ENCODE measurements at regions not wholly inside any gene's neighbourhood (a gene's known extent, or its start where the extent isn't known, plus 50 kb on each side); places are given as distances from the start of the nearest gene placed in this dataset.

GRCh38 chr9:80448996-80449395 is 877.2 kb downstream of the TLE4 start:
- no peak for DNase-seq (ENCODE audit: low read depth)

- no peak for DNase-seq (ENCODE audit: low read depth)
Observed at GRCh38 chr9:80447876-80448275, 876.1 kb downstream of the TLE4 start.

- no peak for DNase-seq (ENCODE audit: low read depth)
Observed at GRCh38 chr9:80440724-80441123, 869.0 kb downstream of the TLE4 start.

GRCh38 chr9:80437825-80438224 is 866.1 kb downstream of the TLE4 start:
- DNase-seq (ENCODE audit: low read depth): no peak

GRCh38 chr9:80437091-80437640 is 865.4 kb downstream of the TLE4 start:
- no peak for DNase-seq (ENCODE audit: low read depth)

GRCh38 chr9:80435591-80435990 is 863.8 kb downstream of the TLE4 start:
- no peak for DNase-seq (ENCODE audit: low read depth)

GRCh38 chr9:80426992-80427391 is 855.2 kb downstream of the TLE4 start:
- DNase-seq (ENCODE audit: low read depth): no peak

- DNase-seq (ENCODE audit: low read depth): no peak
Observed at GRCh38 chr9:80417211-80417773, 845.5 kb downstream of the TLE4 start.

- no peak for DNase-seq (ENCODE audit: low read depth)
Observed at GRCh38 chr9:80410106-80410505, 838.3 kb downstream of the TLE4 start.

- no peak for DNase-seq (ENCODE audit: low read depth)
Observed at GRCh38 chr9:80407220-80407619, 835.5 kb downstream of the TLE4 start.

GRCh38 chr9:80401243-80401642 is 829.5 kb downstream of the TLE4 start:
- no peak for DNase-seq (ENCODE audit: low read depth)

GRCh38 chr9:80400624-80401230 is 829.0 kb downstream of the TLE4 start:
- no peak for DNase-seq (ENCODE audit: low read depth)

GRCh38 chr9:80399606-80400005 is 827.8 kb downstream of the TLE4 start:
- DNase-seq (ENCODE audit: low read depth): no peak

- DNase-seq (ENCODE audit: low read depth): no peak
Observed at GRCh38 chr9:80387828-80388227, 816.1 kb downstream of the TLE4 start.

GRCh38 chr9:80385246-80385645 is 813.5 kb downstream of the TLE4 start:
- DNase-seq (ENCODE audit: low read depth): no peak

- DNase-seq (ENCODE audit: low read depth): no peak
Observed at GRCh38 chr9:80383331-80383730, 811.6 kb downstream of the TLE4 start.

- DNase-seq (ENCODE audit: low read depth): no peak
Observed at GRCh38 chr9:80382211-80382891, 810.6 kb downstream of the TLE4 start.

- no peak for DNase-seq (ENCODE audit: low read depth)
Observed at GRCh38 chr9:80380301-80380700, 808.5 kb downstream of the TLE4 start.

- DNase-seq (ENCODE audit: low read depth): no peak
Observed at GRCh38 chr9:80378669-80379293, 807.0 kb downstream of the TLE4 start.

- no peak for DNase-seq (ENCODE audit: low read depth)
Observed at GRCh38 chr9:80376180-80376579, 804.4 kb downstream of the TLE4 start.

- DNase-seq (ENCODE audit: low read depth): no peak
Observed at GRCh38 chr9:80375477-80375876, 803.7 kb downstream of the TLE4 start.

- DNase-seq (ENCODE audit: low read depth): no peak
Observed at GRCh38 chr9:80369641-80370040, 797.9 kb downstream of the TLE4 start.

- DNase-seq (ENCODE audit: low read depth): no peak
Observed at GRCh38 chr9:80366626-80367025, 794.9 kb downstream of the TLE4 start.
